WERI-Rb-1 (cell line): ENCODE measurements at regions not wholly inside any gene's neighbourhood (a gene's known extent, or its start where the extent isn't known, plus 50 kb on each side); places are given as distances from the start of the nearest gene placed in this dataset.

ENCODE experiments used
- DNase-seq: peaks from one replicate; pipeline ENCODE4 v3.0.0-alpha.2; 2020
- H3K27ac ChIP-seq: fragments of 250-450 bp; sonication (Bioruptor Pico); 2 replicates; pipeline ENCODE4 v1.5.1; 2020; ENCODE audit warnings: mild to moderate bottlenecking, moderate library complexity
- H3K27me3 ChIP-seq: fragments of 250-450 bp; sonication (Bioruptor Pico); 2 replicates; pipeline ENCODE4 v1.5.1; 2021; ENCODE audit warnings: mild to moderate bottlenecking, low read depth, moderate library complexity; ENCODE audit not compliant: insufficient read depth, severe bottlenecking
- H3K36me3 ChIP-seq: fragments of 250-450 bp; sonication (Bioruptor Pico); 2 replicates; pipeline ENCODE4 v1.5.1; 2020; ENCODE audit warnings: mild to moderate bottlenecking, moderate library complexity
- H3K4me3 ChIP-seq: 2 replicates; pipeline ENCODE4 v1.5.1; 2011; ENCODE audit warnings: low read depth, mild to moderate bottlenecking, control low read depth, low read length
- H3K9me3 ChIP-seq: fragments of 250-450 bp; sonication (Bioruptor Pico); 2 replicates; pipeline ENCODE4 v1.5.1; 2021; ENCODE audit warnings: mild to moderate bottlenecking, moderate library complexity; ENCODE audit not compliant: severe bottlenecking
- TF ChIP-seq, protein P1 (sequence below): IDR thresholded peaks from 2 replicates; pipeline ENCODE4 v1.5.1; 2011; ENCODE audit warnings: low read depth, mild to moderate bottlenecking, control low read depth, inconsistent platforms, low read length

DNA sequence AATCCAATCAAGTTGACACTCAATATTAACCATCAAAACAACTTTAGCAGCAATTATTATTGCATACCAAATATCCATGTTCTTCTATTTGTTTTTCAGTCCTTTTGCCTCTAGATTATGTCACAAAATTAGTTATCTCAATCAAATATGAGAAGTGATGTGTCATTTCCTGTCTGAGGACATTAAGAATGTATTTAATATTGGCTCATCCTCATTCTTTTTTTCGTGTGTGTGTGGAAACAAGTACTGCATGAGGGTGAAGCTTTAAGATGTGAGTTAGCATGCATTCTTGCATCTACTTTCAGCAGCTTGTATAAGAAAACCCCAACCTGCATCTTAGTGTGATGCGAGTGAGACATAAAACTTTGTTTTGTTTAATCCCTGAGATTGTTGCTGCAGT is 301.4 kb downstream of the GRIA2 start:
- Histone ChIP-seq H3K27me3 (no peaks in the 10 kb centered on the region), H3K9me3 (peaks cover 4% of the 10 kb centered on the region), H3K36me3 (no peaks in the 10 kb centered on the region), H3K4me3 (no peak overlapping the region), H3K27ac (no peak overlapping the region)
- TF ChIP-seq, protein P1, sequence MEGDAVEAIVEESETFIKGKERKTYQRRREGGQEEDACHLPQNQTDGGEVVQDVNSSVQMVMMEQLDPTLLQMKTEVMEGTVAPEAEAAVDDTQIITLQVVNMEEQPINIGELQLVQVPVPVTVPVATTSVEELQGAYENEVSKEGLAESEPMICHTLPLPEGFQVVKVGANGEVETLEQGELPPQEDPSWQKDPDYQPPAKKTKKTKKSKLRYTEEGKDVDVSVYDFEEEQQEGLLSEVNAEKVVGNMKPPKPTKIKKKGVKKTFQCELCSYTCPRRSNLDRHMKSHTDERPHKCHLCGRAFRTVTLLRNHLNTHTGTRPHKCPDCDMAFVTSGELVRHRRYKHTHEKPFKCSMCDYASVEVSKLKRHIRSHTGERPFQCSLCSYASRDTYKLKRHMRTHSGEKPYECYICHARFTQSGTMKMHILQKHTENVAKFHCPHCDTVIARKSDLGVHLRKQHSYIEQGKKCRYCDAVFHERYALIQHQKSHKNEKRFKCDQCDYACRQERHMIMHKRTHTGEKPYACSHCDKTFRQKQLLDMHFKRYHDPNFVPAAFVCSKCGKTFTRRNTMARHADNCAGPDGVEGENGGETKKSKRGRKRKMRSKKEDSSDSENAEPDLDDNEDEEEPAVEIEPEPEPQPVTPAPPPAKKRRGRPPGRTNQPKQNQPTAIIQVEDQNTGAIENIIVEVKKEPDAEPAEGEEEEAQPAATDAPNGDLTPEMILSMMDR: no peak
- DNase-seq: no peak

DNA sequence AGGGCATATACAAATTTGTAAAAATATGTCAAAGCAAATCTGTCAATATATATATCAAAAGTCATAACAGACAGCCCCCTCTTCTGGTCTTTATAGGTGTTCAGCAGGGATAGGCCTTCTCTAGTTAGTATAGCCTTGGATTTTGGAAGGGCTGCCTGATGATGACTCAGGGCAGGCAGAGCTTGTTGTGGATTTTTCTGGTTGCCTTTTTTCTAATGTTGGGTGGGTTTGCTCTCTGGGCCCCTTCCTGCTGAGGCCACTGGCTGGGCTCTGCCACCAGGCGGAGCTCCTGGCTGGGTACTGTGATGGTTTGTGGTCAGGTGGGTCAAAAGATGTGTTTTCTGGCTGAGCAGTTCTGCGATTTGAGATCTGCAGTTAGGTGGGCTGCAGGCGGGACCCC is 294.2 kb downstream of the GRIA2 start:
- H3K27ac ChIP-seq: no peak overlapping the region
- H3K9me3 ChIP-seq: no peaks in the 10 kb centered on the region
- no peak overlapping the region for H3K4me3 ChIP-seq
- TF ChIP-seq, protein P1: peak; percentile 71
- H3K27me3 ChIP-seq: no peaks in the 10 kb centered on the region
- peak; percentile 34 for DNase-seq
- H3K36me3 ChIP-seq: no peaks in the 10 kb centered on the region

DNA sequence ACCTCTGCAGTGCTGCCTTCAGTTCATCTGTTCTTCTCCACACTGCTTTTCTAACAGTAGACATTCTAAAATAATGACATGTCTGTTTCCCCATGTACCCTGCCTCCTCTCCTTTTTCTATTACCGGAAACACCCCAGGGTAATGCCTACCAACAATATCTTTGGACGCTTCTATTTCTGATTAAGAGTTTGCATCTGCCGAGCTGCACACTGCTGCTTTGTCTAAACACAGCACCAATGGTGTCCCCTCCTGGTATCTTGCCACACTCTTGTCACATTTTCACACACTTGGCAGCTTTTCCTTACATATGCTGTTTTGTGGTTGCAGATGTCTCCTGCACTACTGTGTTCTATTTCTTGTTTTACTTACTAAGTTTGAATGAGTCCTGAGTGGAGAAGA is 288.8 kb downstream of the GRIA2 start:
- Histone ChIP-seq H3K27me3 (no peaks in the 10 kb centered on the region), H3K36me3 (no peaks in the 10 kb centered on the region), H3K9me3 (no peaks in the 10 kb centered on the region), H3K27ac (no peak overlapping the region), H3K4me3 (no peak overlapping the region)
- TF ChIP-seq, protein P1: no peak
- no peak for DNase-seq

DNA sequence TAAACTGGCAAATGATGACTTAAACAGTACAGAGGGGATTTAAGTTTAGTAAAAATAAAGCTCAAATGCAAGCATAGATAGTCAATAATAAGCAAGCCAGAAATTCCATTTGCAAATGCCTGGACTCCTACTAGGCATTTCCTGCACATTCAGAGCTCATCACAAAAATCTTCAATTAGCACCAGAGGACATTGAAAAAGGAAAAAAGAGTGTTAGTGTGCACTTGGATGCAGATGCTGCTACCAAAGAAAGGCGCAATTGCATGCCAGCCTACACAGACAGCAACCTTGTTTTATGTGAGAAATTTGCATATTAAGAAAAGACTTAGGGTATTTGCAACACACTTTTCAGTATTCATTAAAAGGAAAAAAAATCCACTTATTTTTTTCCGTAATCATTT is 282.1 kb downstream of the GRIA2 start:
- Histone ChIP-seq H3K27ac (no peak overlapping the region), H3K9me3 (no peaks in the 10 kb centered on the region), H3K27me3 (no peaks in the 10 kb centered on the region), H3K36me3 (no peaks in the 10 kb centered on the region), H3K4me3 (no peak overlapping the region)
- DNase-seq: no peak
- TF ChIP-seq, protein P1: no peak

DNA sequence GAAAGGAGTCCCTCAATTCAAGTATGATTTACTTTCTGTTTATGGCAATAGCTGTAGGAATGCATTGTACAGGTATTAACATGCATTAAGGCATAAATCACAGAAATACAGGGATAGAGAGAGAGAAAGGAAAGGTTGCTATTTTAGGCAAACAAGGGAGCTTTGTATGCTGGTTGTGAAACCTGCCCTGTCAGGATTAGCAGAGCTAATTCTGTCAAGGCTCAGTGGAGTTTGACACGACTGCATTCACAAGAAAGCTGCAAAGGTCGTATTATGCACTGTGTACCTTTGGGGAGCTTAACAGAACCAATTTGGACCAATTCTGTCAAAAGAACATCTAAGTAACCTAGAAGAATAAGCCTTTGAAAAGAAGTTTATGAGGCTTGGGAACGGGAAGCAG is 239.3 kb downstream of the GRIA2 start:
- Histone ChIP-seq H3K9me3 (no peaks in the 10 kb centered on the region), H3K27me3 (no peaks in the 10 kb centered on the region), H3K36me3 (no peaks in the 10 kb centered on the region), H3K27ac (no peak overlapping the region), H3K4me3 (no peak overlapping the region)
- DNase-seq: peak; percentile 48
- TF ChIP-seq, protein P1: no peak

DNA sequence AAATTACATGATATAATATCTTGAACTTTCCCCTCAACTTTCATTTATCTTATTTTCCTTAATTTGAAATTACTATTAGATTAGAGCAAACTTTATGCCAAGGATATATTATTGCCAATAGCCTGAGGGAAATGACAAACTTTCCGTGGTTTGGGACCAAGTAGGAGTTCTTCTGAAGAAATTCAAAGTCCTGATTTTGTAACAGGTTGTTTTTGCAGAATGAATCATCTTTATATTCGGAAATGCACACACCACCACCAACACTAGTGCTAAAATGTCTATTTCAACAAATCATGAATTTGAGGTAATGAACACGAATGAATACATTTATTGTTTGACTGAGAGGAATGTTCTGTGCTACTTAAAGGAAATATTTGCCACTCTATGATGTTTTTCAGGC is 226.7 kb downstream of the GRIA2 start:
- H3K36me3 ChIP-seq: no peaks in the 10 kb centered on the region
- TF ChIP-seq, protein P1: no peak
- H3K4me3 ChIP-seq: no peak overlapping the region
- H3K27me3 ChIP-seq: no peaks in the 10 kb centered on the region
- DNase-seq: no peak
- no peak overlapping the region for H3K27ac ChIP-seq
- no peaks in the 10 kb centered on the region for H3K9me3 ChIP-seq
